ENCODE measurements at regions not wholly inside any gene's neighbourhood (a gene's known extent, or its start where the extent isn't known, plus 50 kb on each side); places are given as distances from the start of the nearest gene placed in this dataset.

DNA sequence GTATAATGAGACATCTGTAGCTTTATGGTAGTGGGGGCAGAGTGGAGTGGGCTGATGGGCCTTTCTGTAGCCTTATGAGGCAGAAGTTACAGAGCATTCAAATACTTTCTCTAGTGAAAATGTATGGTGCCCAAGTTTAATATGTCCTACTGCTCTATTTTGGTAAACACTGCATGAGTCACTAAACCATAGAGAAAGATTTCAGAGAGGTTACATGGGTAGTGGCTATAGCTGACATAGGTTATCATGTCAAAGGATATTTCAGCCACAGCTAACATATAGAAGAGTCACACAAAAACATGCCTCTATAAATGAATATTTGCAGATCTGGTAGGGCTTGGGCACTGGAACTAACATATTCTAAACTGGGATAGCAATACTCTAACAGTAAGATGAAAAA lies 212.4 kb upstream of the USP25 start:
- H3K4me3 ChIP-seq (ENCODE audit: low read length), result no peak overlapping the region
- no peak for DNase-seq (ENCODE audit: low read depth)
- TF ChIP-seq, protein P1, sequence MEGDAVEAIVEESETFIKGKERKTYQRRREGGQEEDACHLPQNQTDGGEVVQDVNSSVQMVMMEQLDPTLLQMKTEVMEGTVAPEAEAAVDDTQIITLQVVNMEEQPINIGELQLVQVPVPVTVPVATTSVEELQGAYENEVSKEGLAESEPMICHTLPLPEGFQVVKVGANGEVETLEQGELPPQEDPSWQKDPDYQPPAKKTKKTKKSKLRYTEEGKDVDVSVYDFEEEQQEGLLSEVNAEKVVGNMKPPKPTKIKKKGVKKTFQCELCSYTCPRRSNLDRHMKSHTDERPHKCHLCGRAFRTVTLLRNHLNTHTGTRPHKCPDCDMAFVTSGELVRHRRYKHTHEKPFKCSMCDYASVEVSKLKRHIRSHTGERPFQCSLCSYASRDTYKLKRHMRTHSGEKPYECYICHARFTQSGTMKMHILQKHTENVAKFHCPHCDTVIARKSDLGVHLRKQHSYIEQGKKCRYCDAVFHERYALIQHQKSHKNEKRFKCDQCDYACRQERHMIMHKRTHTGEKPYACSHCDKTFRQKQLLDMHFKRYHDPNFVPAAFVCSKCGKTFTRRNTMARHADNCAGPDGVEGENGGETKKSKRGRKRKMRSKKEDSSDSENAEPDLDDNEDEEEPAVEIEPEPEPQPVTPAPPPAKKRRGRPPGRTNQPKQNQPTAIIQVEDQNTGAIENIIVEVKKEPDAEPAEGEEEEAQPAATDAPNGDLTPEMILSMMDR (conservative IDR thresholded peaks at IDR 0.05; ENCODE audit: low read depth, low read length), result no peak

DNA sequence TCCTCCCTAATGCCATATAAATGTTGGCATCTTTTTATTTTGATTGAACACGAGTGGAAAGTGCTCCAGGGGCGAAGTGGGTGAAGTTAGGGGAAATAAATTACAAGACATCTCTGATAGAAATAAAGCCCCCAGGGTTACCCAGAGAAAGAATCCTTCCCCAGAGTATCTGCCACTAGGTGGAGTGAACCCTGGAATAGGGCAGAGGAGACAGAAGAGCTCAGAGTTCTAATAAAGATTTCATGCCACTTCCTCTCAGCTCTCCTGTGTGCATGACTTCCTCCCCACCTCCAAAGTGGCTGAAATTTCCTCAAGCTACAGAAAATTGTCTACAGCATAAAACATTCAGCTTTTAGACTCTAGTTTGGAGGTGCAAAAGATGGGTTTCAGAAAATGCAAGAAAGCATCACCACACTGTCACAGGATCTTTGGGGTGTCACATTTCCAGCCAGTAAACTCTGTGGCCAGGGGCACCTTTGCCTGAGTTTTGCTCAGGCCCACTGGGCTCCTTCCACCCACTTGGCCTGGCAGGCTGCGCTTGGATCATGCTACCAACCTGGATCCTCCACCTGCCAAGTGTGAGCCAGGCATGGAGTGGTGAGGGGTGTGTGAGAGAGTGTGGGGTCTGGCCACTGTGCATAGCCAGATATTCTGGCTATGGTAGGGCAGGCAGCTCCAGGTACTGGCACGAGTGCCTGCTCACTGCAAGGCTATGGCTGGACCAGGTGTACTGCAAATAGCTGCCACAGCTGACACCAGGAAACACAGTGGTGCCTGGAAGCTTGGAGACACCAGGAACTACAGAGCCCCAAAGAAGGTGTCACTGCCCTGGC lies 208.8 kb upstream of the USP25 start:
- TF ChIP-seq, protein P1 (conservative IDR thresholded peaks at IDR 0.05; ENCODE audit: low read depth, low read length), result peak; percentile 47
- no peak for DNase-seq (ENCODE audit: low read depth)
- H3K4me3 ChIP-seq (ENCODE audit: low read length), result no peak overlapping the region

DNA sequence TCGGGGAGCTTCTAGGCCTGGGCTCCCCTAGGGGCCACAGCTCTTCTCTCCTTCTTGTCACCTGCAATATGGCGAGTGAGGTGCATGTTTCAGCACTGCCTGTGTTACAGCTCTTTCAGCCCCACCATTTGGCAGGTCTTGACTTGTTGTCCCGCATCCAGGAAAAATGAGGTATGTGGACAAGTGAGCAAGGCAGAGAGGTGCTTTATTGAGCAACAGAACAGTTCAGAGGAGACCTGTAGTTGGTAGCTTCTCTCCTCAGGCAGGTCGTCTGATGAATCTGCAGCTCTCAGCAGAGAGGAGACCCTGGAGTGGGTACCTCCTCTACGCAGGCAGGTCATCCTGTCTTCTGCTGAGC lies 208.2 kb upstream of the USP25 start:
- no peak overlapping the region for H3K4me3 ChIP-seq (ENCODE audit: low read length)
- DNase-seq (ENCODE audit: low read depth), result no peak
- TF ChIP-seq, protein P1 (conservative IDR thresholded peaks at IDR 0.05; ENCODE audit: low read depth, low read length), result no peak

DNA sequence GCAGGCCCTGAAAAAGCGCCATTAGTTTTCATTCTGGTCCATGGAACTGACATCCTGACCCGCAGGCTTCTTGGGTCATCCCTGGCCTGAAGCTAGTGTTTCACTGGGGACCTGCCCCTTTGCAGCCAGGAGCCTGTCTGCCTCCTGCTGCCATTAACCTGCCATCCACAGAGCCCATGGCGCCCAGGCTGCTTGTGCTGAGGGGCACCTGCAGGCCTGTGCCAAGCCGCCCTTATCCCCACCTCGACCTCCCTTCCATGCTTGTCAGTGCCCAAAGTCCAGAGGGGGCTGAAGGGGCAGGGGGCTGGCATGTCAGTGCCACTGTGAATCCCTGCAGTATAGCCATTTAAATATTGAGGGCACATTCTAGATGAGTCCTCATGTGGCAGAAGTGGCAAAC lies 207.6 kb upstream of the USP25 start:
- DNase-seq (ENCODE audit: low read depth), result no peak
- TF ChIP-seq, protein P1 (conservative IDR thresholded peaks at IDR 0.05; ENCODE audit: low read depth, low read length), result no peak
- no peak overlapping the region for H3K4me3 ChIP-seq (ENCODE audit: low read length)

DNA sequence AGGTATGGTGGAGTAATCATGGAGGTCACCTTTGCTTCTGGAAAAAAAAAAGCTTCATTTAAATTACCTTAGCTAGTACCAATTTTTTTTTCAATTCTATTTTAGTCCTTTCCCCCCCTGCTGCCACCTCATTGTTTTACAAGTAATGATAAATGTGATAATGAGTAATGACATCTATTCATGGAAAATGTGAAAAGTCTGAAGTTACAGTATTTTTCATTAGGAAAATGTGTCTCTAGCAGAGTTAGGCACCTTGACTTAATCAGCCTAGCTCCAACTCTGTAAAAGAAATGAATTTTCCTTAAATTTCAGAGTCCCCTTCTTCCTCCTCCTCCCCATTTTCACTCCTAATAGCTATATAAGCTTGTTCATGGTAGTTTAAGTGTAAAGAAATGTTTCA lies 204.9 kb upstream of the USP25 start:
- H3K4me3 ChIP-seq (ENCODE audit: low read length), result no peak overlapping the region
- no peak for DNase-seq (ENCODE audit: low read depth)
- TF ChIP-seq, protein P1 (conservative IDR thresholded peaks at IDR 0.05; ENCODE audit: low read depth, low read length), result no peak

DNA sequence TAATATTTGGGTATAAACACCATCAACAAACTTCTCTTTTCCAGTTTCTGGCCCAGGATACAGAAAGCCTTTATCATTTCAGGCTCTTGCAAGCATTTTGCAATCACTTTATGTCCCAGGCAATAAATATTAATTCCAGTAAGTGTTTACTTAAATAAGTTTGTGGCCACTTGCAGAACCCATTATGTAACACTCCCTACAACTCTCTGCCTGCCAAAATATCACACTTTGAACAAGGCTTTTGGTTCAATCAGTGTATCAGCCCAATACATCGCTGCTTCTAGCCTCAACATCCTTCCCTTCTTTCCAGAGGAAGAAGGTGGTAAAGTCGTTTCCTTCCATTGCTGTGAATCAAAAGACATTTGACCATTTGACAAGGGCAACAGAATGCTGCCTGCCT lies 203.0 kb upstream of the USP25 start:
- TF ChIP-seq, protein P1 (conservative IDR thresholded peaks at IDR 0.05; ENCODE audit: low read depth, low read length), result no peak
- DNase-seq (ENCODE audit: low read depth), result no peak
- H3K4me3 ChIP-seq (ENCODE audit: low read length), result no peak overlapping the region

DNA sequence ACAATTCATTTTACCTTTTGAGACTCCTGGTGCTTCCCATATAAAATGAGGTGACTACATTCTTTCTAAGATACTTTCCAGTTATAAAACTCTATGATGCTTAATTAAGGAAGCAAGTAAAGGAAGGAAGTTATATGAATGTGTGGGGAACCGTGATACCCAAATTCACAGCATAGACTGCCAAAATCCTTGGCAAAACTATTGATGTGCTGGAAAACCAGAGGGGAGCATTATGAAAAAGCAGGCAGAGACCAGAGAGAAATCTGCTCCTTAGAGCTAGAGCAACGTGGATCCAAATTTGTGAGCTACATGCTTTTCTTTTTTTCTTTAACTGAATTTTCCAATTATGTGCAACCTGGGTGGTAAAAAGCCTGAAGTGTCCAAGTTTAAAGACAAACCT lies 201.4 kb upstream of the USP25 start:
- TF ChIP-seq, protein P1 (conservative IDR thresholded peaks at IDR 0.05; ENCODE audit: low read depth, low read length), result no peak
- no peak for DNase-seq (ENCODE audit: low read depth)
- H3K4me3 ChIP-seq (ENCODE audit: low read length), result no peak overlapping the region

Measured in retinal pigment epithelial cell (primary cell).